ENCODE measurements at regions not wholly inside any gene's neighbourhood (a gene's known extent, or its start where the extent isn't known, plus 50 kb on each side); places are given as distances from the start of the nearest gene placed in this dataset.

DNA sequence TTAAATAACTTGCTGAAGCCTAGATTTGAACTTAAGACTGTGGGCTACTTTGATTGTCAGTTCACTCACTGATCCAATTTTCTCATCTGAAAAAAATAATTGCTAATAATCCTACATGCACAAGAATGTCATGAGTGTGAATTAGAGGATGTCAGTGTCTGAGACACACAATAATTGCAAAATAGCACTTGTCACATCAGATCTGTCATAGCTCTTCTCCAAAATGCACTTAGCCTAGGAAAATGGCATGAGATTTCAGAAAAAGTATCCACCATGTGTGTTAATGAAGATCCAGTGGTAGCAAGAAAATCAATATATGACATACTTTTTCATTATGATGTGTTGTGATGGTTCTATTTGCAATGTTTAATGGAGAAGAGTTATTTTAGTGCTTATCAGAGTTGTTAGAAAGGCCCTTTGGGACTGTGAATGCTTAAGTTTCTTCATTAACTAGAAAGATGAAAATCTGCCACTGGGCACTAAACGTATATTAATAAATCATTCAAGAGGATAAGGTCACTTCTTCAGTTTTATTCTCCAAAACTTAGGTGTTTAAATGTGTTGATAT, 786.2 kb downstream of the C6orf118 start:
- no peaks in the 10 kb centered on the region for H3K79me2 ChIP-seq (ENCODE audit: low read length)
- no peak overlapping the region for H3K9ac ChIP-seq (ENCODE audit: low read length)
- H3K27ac ChIP-seq (ENCODE audit: low read length): no peak overlapping the region
- no peaks in the 10 kb centered on the region for H3K9me3 ChIP-seq (ENCODE audit: insufficient read depth, low read length)
- H3K4me1 ChIP-seq (ENCODE audit: low read length): no peaks in the 10 kb centered on the region
- no peak overlapping the region for H3K4me2 ChIP-seq (ENCODE audit: low read length)
- H2AFZ ChIP-seq (ENCODE audit: low read depth, low read length): no peak overlapping the region
- H3K27me3 ChIP-seq (ENCODE audit: low read depth, low read length): no peaks in the 10 kb centered on the region
- no peak overlapping the region for H3K4me3 ChIP-seq (ENCODE audit: low read length)
- TF ChIP-seq, protein P1, sequence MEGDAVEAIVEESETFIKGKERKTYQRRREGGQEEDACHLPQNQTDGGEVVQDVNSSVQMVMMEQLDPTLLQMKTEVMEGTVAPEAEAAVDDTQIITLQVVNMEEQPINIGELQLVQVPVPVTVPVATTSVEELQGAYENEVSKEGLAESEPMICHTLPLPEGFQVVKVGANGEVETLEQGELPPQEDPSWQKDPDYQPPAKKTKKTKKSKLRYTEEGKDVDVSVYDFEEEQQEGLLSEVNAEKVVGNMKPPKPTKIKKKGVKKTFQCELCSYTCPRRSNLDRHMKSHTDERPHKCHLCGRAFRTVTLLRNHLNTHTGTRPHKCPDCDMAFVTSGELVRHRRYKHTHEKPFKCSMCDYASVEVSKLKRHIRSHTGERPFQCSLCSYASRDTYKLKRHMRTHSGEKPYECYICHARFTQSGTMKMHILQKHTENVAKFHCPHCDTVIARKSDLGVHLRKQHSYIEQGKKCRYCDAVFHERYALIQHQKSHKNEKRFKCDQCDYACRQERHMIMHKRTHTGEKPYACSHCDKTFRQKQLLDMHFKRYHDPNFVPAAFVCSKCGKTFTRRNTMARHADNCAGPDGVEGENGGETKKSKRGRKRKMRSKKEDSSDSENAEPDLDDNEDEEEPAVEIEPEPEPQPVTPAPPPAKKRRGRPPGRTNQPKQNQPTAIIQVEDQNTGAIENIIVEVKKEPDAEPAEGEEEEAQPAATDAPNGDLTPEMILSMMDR (IDR thresholded peaks at IDR 0.05; ENCODE audit: low read depth, low read length): no peak
- TF ChIP-seq EZH2phosphoT487 (IDR thresholded peaks at IDR 0.05; ENCODE audit: low read depth): no peak
- H3K36me3 ChIP-seq (replicated peaks; ENCODE audit: low read depth, low read length): no peaks in the 10 kb centered on the region
- no peaks in the 10 kb centered on the region for H4K20me1 ChIP-seq (ENCODE audit: insufficient read depth, low read length)

DNA sequence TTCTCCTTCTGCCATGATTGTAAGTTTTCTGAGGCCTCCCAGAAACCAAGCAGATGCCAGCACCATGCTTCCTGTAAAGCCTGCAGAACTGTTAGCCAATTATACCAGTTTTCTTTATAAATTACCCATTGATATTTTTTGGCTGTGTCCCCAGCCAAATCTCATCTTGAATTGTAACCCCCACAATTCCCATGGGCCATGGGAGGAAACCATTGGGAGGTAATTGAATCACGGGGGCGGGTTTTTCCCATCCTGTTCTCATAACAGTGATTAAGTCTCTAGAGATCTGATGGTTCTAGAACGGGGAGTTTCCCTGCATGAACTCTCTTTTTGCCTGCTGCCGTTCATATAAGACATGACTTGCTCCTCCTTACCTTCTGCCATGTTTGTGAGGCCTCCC, 788.5 kb downstream of the C6orf118 start:
- Histone ChIP-seq H3K9me3 (ENCODE audit: insufficient read depth, low read length) (no peaks in the 10 kb centered on the region), H3K4me2 (ENCODE audit: low read length) (no peak overlapping the region), H2AFZ (ENCODE audit: low read depth, low read length) (no peak overlapping the region), H3K4me3 (ENCODE audit: low read length) (no peak overlapping the region), H3K9ac (ENCODE audit: low read length) (no peak overlapping the region), H3K4me1 (ENCODE audit: low read length) (no peaks in the 10 kb centered on the region), H3K27ac (ENCODE audit: low read length) (no peak overlapping the region), H3K36me3 (replicated peaks; ENCODE audit: low read depth, low read length) (no peaks in the 10 kb centered on the region), H3K79me2 (ENCODE audit: low read length) (no peaks in the 10 kb centered on the region), H4K20me1 (ENCODE audit: insufficient read depth, low read length) (no peaks in the 10 kb centered on the region), H3K27me3 (ENCODE audit: low read depth, low read length) (no peaks in the 10 kb centered on the region)
- TF ChIP-seq, protein P1 (IDR thresholded peaks at IDR 0.05; ENCODE audit: low read depth, low read length): no peak
- no peak for TF ChIP-seq EZH2phosphoT487 (IDR thresholded peaks at IDR 0.05; ENCODE audit: low read depth)

DNA sequence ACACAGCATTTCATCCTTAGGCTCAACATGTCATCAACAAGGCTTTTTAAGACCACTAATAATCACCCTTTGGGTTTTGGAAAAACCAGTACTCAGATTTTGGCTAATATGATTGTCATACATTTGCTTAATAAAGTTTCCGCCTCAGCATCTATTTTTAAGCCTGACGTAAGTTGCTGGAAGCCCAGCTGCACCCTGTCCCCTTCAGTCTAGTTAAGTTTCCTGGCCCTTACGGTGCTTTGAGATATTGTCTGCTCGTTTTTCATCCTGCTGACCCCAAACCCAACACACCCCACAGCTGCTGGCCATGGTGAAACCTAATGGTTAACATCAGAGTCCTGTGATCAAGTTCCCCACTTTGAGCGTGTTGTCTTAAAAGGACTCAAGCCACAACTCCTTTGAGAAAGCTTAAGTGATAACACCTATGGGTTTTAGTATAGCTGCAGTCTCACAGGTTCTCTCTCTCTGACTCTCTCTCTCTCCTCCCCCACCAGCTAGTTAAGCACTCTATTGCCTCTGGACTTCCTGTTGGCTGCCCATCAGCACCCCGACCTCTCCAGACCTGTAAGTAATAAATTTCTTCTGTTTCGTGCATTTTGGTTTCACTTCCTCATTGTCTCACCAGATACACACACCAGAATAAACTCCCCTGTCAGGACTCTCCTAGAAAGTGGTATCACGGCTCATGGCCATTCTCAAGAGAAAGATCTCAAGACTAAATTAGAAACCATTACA, 802.0 kb downstream of the C6orf118 start:
- no peaks in the 10 kb centered on the region for H3K4me1 ChIP-seq (ENCODE audit: low read length)
- H3K9me3 ChIP-seq (ENCODE audit: insufficient read depth, low read length): no peaks in the 10 kb centered on the region
- no peaks in the 10 kb centered on the region for H4K20me1 ChIP-seq (ENCODE audit: insufficient read depth, low read length)
- no peaks in the 10 kb centered on the region for H3K79me2 ChIP-seq (ENCODE audit: low read length)
- no peaks in the 10 kb centered on the region for H3K36me3 ChIP-seq (replicated peaks; ENCODE audit: low read depth, low read length)
- no peak overlapping the region for H2AFZ ChIP-seq (ENCODE audit: low read depth, low read length)
- H3K9ac ChIP-seq (ENCODE audit: low read length): no peak overlapping the region
- H3K27ac ChIP-seq (ENCODE audit: low read length): no peak overlapping the region
- no peak overlapping the region for H3K4me2 ChIP-seq (ENCODE audit: low read length)
- no peaks in the 10 kb centered on the region for H3K27me3 ChIP-seq (ENCODE audit: low read depth, low read length)
- H3K4me3 ChIP-seq (ENCODE audit: low read length): no peak overlapping the region
- no peak for TF ChIP-seq EZH2phosphoT487 (IDR thresholded peaks at IDR 0.05; ENCODE audit: low read depth)
- TF ChIP-seq, protein P1 (IDR thresholded peaks at IDR 0.05; ENCODE audit: low read depth, low read length): no peak

DNA sequence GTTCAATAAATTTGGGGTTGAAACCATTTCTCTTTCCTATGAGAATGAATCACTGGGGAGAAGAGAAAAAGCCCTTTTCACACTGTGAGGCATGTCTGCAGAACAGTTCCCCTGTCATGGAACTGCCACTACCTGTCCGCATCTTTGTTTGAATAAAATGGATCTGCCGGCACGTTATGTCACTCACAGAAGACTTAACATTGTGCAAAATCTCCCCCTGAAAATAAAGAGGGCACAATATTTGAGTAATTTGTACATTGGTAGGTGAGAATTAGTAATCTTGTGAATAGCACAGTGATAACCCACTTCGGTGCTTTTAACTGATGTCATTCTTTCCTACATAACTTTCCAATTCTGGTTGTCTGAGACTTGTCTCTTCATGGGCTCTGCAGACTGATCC, 804.0 kb downstream of the C6orf118 start:
- Histone ChIP-seq H3K27ac (ENCODE audit: low read length) (no peak overlapping the region), H3K4me3 (ENCODE audit: low read length) (no peak overlapping the region), H3K9ac (ENCODE audit: low read length) (no peak overlapping the region)

More for the DNA sequence above, 804.0 kb downstream of the C6orf118 start:
- no peak overlapping the region for H2AFZ ChIP-seq (ENCODE audit: low read depth, low read length)
- no peaks in the 10 kb centered on the region for H3K27me3 ChIP-seq (ENCODE audit: low read depth, low read length)
- H3K79me2 ChIP-seq (ENCODE audit: low read length): no peaks in the 10 kb centered on the region
- TF ChIP-seq, protein P1 (IDR thresholded peaks at IDR 0.05; ENCODE audit: low read depth, low read length): no peak
- TF ChIP-seq EZH2phosphoT487 (IDR thresholded peaks at IDR 0.05; ENCODE audit: low read depth): no peak
- no peaks in the 10 kb centered on the region for H3K9me3 ChIP-seq (ENCODE audit: insufficient read depth, low read length)
- H3K4me2 ChIP-seq (ENCODE audit: low read length): no peak overlapping the region
- H3K4me1 ChIP-seq (ENCODE audit: low read length): no peaks in the 10 kb centered on the region
- no peaks in the 10 kb centered on the region for H3K36me3 ChIP-seq (replicated peaks; ENCODE audit: low read depth, low read length)
- no peaks in the 10 kb centered on the region for H4K20me1 ChIP-seq (ENCODE audit: insufficient read depth, low read length)
